OCI-LY1 (cell line): ENCODE measurements at regions not wholly inside any gene's neighbourhood (a gene's known extent, or its start where the extent isn't known, plus 50 kb on each side); places are given as distances from the start of the nearest gene placed in this dataset.
"Not testable (repeated sequence)": the region's sequence is repeated elsewhere in the genome, so short reads cannot be mapped to it uniquely, and the experiment has no call there.

Experiments used
- H2AFZ ChIP-seq: fragments of 200-600 bp; sonication (generic), shearing (Covaris generic); 2 replicates; pipeline ENCODE4 v1.6.0; 2014; ENCODE audit warnings: antibody characterized with exemption, mild to moderate bottlenecking, low read length
- H3F3A ChIP-seq: fragments of 200-600 bp; sonication (generic), shearing (Covaris generic); 2 replicates; pipeline ENCODE4 v1.6.0; 2014; ENCODE audit warnings: mild to moderate bottlenecking, antibody characterized with exemption, low read length, moderate library complexity; ENCODE audit not compliant: insufficient read depth
- H3K27ac ChIP-seq: fragments of 200-600 bp; sonication (generic); 2 replicates; pipeline ENCODE4 v1.5.1; 2014; ENCODE audit warnings: low read length, mixed run types, mild to moderate bottlenecking, low read depth; ENCODE audit not compliant: poor library complexity, severe bottlenecking
- H3K27me3 ChIP-seq: fragments of 200-600 bp; sonication (generic); 2 replicates; pipeline ENCODE4 v1.6.0; 2014; ENCODE audit warnings: antibody characterized with exemption, mild to moderate bottlenecking, low read length, moderate library complexity; ENCODE audit not compliant: insufficient read depth
- H3K36me3 ChIP-seq: fragments of 200-600 bp; sonication (generic); 2 replicates; pipeline ENCODE4 v1.6.1; 2014; ENCODE audit warnings: mild to moderate bottlenecking, antibody characterized with exemption, low read length, moderate library complexity, mixed read lengths; ENCODE audit not compliant: insufficient read depth
- H3K4me1 ChIP-seq: fragments of 200-600 bp; sonication (generic); 2 replicates; pipeline ENCODE4 v1.5.1; 2014; ENCODE audit warnings: mild to moderate bottlenecking, low read length, moderate library complexity; ENCODE audit not compliant: insufficient read depth, severe bottlenecking
- H3K4me2 ChIP-seq: fragments of 200-600 bp; sonication (generic), shearing (Covaris generic); 2 replicates; pipeline ENCODE4 v1.6.1; 2014; ENCODE audit warnings: low read length
- H3K4me3 ChIP-seq: fragments of 200-600 bp; sonication (generic); 2 replicates; pipeline ENCODE4 v1.5.1; 2014; ENCODE audit warnings: low read length, low read depth, mild to moderate bottlenecking, mixed read lengths; ENCODE audit not compliant: poor library complexity, severe bottlenecking
- H3K79me2 ChIP-seq: fragments of 200-600 bp; shearing (Covaris generic); 2 replicates; pipeline ENCODE4 v1.6.1; 2016; ENCODE audit warnings: mixed run types, low read length, mixed read lengths; ENCODE audit not compliant: insufficient read depth
- H3K9ac ChIP-seq: fragments of 200-600 bp; sonication (generic), shearing (Covaris generic); 2 replicates; pipeline ENCODE4 v1.6.1; 2014; ENCODE audit warnings: mild to moderate bottlenecking, low read length, mixed read lengths
- H3K9me2 ChIP-seq: fragments of 200-600 bp; sonication (generic), shearing (Covaris generic); 2 replicates; pipeline ENCODE4 v1.6.1; 2014; ENCODE audit warnings: low read depth, mild to moderate bottlenecking, low read length, mixed read lengths
- H3K9me3 ChIP-seq: fragments of 200-600 bp; shearing (Covaris generic); 2 replicates; pipeline ENCODE4 v1.6.1; 2014; ENCODE audit warnings: low read length, mixed read lengths
- H4K20me1 ChIP-seq: fragments of 200-600 bp; sonication (generic), shearing (Covaris generic); 2 replicates; pipeline ENCODE4 v1.6.0; 2016; ENCODE audit warnings: mild to moderate bottlenecking, low read length; ENCODE audit not compliant: insufficient read depth
- CTCF ChIP-seq: fragments of 200-600 bp; sonication (generic), shearing (Covaris generic); IDR thresholded peaks from 2 replicates; pipeline ENCODE4 v1.5.1; 2017; ENCODE audit warnings: mild to moderate bottlenecking, antibody characterized with exemption, low read length, moderate library complexity, mixed read lengths
- EZH2 ChIP-seq: fragments of 200-600 bp; sonication (generic), shearing (Covaris generic); IDR thresholded peaks from 2 replicates; pipeline ENCODE4 v1.8.0; 2017; ENCODE audit warnings: borderline replicate concordance, mixed run types, mild to moderate bottlenecking, antibody characterized with exemption, low read length, moderate library complexity, mixed read lengths

DNA sequence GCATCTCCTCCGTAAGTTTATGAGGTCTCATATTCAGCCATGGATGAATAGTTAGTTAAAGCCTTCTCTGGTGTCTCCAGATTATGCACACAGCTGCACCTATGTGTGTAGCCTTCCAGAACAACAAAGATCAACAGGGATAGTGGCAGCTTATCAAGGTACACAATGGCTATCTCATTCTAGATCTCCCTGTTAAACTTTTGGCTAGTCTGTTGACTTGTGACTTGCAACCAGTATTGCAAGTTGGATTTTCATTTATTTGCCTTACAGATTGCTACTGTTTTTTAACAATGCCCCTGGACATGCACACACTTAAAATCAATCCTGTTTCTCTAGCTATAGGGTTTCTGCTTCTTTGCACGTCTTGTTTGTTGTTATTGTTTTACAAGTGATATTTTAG, 363.2 kb downstream of the OMA1 start:
- Histone ChIP-seq H3F3A (no peaks in the 10 kb centered on the region), H3K27me3 (no peaks in the 10 kb centered on the region), H3K36me3 (no peaks in the 10 kb centered on the region), H3K79me2 (no peaks in the 10 kb centered on the region), H3K9ac (no peak overlapping the region), H3K9me3 (no peaks in the 10 kb centered on the region), H3K27ac (no peak overlapping the region), H3K4me1 (no peaks in the 10 kb centered on the region), H3K4me2 (no peak overlapping the region), H3K9me2 (no peaks in the 10 kb centered on the region), H2AFZ (no peak overlapping the region), H3K4me3 (no peak overlapping the region), H4K20me1 (no peaks in the 10 kb centered on the region)
- no peak for TF ChIP-seq CTCF
- no peak for TF ChIP-seq EZH2

- Histone ChIP-seq H4K20me1 (no peaks in the 10 kb centered on the region), H3K4me1 (no peaks in the 10 kb centered on the region), H3K4me3 (no peak overlapping the region), H3K9me2 (no peaks in the 10 kb centered on the region), H3F3A (no peaks in the 10 kb centered on the region), H3K9ac (no peak overlapping the region), H3K9me3 (no peaks in the 10 kb centered on the region), H2AFZ (no peak overlapping the region), H3K79me2 (no peaks in the 10 kb centered on the region), H3K27me3 (no peaks in the 10 kb centered on the region), H3K4me2 (no peak overlapping the region), H3K36me3 (no peaks in the 10 kb centered on the region), H3K27ac (no peak overlapping the region)
- TF ChIP-seq CTCF (no peak), EZH2 (no peak)
Measured at GRCh38 chr1:58180537-58180936, 366.0 kb downstream of the OMA1 start.

DNA sequence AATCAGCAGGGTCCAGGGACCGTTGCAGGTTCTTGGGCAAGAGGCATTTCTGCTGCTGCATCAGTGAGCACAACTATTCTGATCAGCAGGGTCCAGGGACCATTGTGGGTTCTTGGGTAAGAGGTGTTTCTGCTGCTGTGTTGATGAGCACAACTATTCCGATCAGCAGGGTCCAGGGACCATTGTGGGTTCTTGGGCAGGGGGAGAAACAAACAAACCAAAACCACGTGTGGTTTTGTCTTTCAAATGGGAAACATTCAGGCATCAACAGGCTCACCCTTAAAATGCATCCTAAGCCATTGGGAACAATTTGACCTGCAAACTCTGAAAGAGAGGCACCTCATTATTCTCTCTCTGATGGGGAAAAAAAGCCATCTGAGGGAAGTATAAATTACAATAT, 377.4 kb downstream of the OMA1 start:
- not testable (repeated sequence) for H3F3A ChIP-seq, H3K9ac ChIP-seq, H3K36me3 ChIP-seq, H3K79me2 ChIP-seq, H3K4me1 ChIP-seq, H2AFZ ChIP-seq, H3K27me3 ChIP-seq, H3K9me2 ChIP-seq, H3K27ac ChIP-seq, H4K20me1 ChIP-seq, H3K4me2 ChIP-seq, H3K4me3 ChIP-seq, H3K9me3 ChIP-seq

GRCh38 chr1:58167131-58167530, 379.4 kb downstream of the OMA1 start:
- H3K9ac ChIP-seq, H3K9me3 ChIP-seq, H3K36me3 ChIP-seq, H3K9me2 ChIP-seq, H3K27ac ChIP-seq, H3F3A ChIP-seq, H3K4me2 ChIP-seq, H4K20me1 ChIP-seq, H2AFZ ChIP-seq, H3K4me1 ChIP-seq, H3K27me3 ChIP-seq, H3K79me2 ChIP-seq, H3K4me3 ChIP-seq: not testable (repeated sequence)
